Ishikawa (cell line): ENCODE measurements at regions not wholly inside any gene's neighbourhood (a gene's known extent, or its start where the extent isn't known, plus 50 kb on each side); places are given as distances from the start of the nearest gene placed in this dataset.

Source experiments
- CREB1 ChIP-seq: IDR thresholded peaks from 2 replicates; pipeline ENCODE4 v1.6.1; 2012; ENCODE audit warnings: low read depth
- EGR1 ChIP-seq: IDR thresholded peaks from 2 replicates; pipeline ENCODE4 v1.6.1; 2012
- EP300 ChIP-seq: IDR thresholded peaks from 2 replicates; pipeline ENCODE4 v1.6.1; 2012; ENCODE audit warnings: borderline replicate concordance
- FOXM1 ChIP-seq: IDR thresholded peaks from 2 replicates; pipeline ENCODE4 v1.6.1; 2012; ENCODE audit warnings: low read depth, borderline replicate concordance
- MAX ChIP-seq: IDR thresholded peaks from 2 replicates; pipeline ENCODE4 v1.6.1; 2012
- NFIC ChIP-seq: IDR thresholded peaks from 2 replicates; pipeline ENCODE4 v1.6.1; 2012
- RAD21 ChIP-seq: IDR thresholded peaks from 2 replicates; pipeline ENCODE4 v1.6.1; 2012; ENCODE audit warnings: low read depth
- REST ChIP-seq: IDR thresholded peaks from 2 replicates; pipeline ENCODE4 v1.6.1; 2012; ENCODE audit warnings: low read depth, mild to moderate bottlenecking
- TAF1 ChIP-seq: IDR thresholded peaks from 2 replicates; pipeline ENCODE4 v1.6.1; 2012; ENCODE audit warnings: low read depth, mild to moderate bottlenecking
- TCF12 ChIP-seq: IDR thresholded peaks from 2 replicates; pipeline ENCODE4 v1.6.1; 2012; ENCODE audit warnings: low read depth
- TEAD4 ChIP-seq: IDR thresholded peaks from 2 replicates; pipeline ENCODE4 v1.6.1; 2012
- YY1 ChIP-seq: IDR thresholded peaks from 2 replicates; pipeline ENCODE4 v1.6.1; 2012; ENCODE audit warnings: low read depth
- ZBTB7A ChIP-seq: IDR thresholded peaks from 2 replicates; pipeline ENCODE4 v1.6.1; 2012; ENCODE audit warnings: low read depth

GRCh38 chr4:140309124-140309870 is 64.1 kb upstream of the SCOC start:
- TF ChIP-seq YY1 (no peak), TEAD4 (no peak), CREB1 (no peak), RAD21 (peak; percentile 10; the same call in 1 of the 2 replicates)

- no peak for TF ChIP-seq TCF12
Measured at GRCh38 chr4:140308366-140309123, 64.9 kb upstream of the SCOC start.

GRCh38 chr4:140305053-140305452 is 68.4 kb upstream of the SCOC start:
- TF ChIP-seq EP300, result no peak
- TF ChIP-seq NFIC, result no peak
- TF ChIP-seq TEAD4, result no peak
- TF ChIP-seq YY1, result no peak
- TF ChIP-seq REST, result no peak
- TF ChIP-seq CREB1, result no peak
- TF ChIP-seq FOXM1, result no peak
- no peak for TF ChIP-seq RAD21
- no peak for TF ChIP-seq TCF12
- no peak for TF ChIP-seq EGR1
- TF ChIP-seq ZBTB7A, result no peak
- no peak for TF ChIP-seq MAX
- no peak for TF ChIP-seq TAF1

GRCh38 chr4:140304346-140304745 is 69.1 kb upstream of the SCOC start:
- no peak for TF ChIP-seq TAF1
- no peak for TF ChIP-seq REST
- TF ChIP-seq MAX, result no peak

- TF ChIP-seq TCF12 (no peak), MAX (no peak), REST (no peak), ZBTB7A (no peak)
Measured at GRCh38 chr4:140302151-140302859, 71.1 kb upstream of the SCOC start.
